Renal cortex interstitium (tissue), 11 donors: ENCODE measurements at regions not wholly inside any gene's neighbourhood (a gene's known extent, or its start where the extent isn't known, plus 50 kb on each side); places are given as distances from the start of the nearest gene placed in this dataset.
"Not testable (repeated sequence)": the region's sequence is repeated elsewhere in the genome, so short reads cannot be mapped to it uniquely, and the experiment has no call there.

Experiments used
- DNase-seq, 11 donors: peaks; one replicate each; pipeline ENCODE4 v3.0.0-alpha.2; 2013; ENCODE audit warnings: low read depth in 9 of 11, low spot score in 4 of 11; ENCODE audit errors: extremely low read depth in 1 of 11

GRCh38 chr10:106312087-106312486, 852.4 kb downstream of the SORCS1 start:
- DNase-seq, result no peak

- peak in 1 of 11 donors; percentile 13 for DNase-seq
These were observed 852.9 kb downstream of the SORCS1 start for GRCh38 chr10:106311590-106311989.

- DNase-seq, result no peak
These were observed 853.9 kb downstream of the SORCS1 start for GRCh38 chr10:106310596-106310995.

- no peak for DNase-seq
These were observed 855.1 kb downstream of the SORCS1 start for GRCh38 chr10:106309376-106309775.

GRCh38 chr10:106308284-106308683, 856.2 kb downstream of the SORCS1 start:
- DNase-seq, result no peak

GRCh38 chr10:106304056-106304455, 860.5 kb downstream of the SORCS1 start:
- DNase-seq, result no peak

- no peak for DNase-seq
These were observed 861.5 kb downstream of the SORCS1 start for GRCh38 chr10:106302961-106303360.

- DNase-seq, result no peak
These were observed 863.4 kb downstream of the SORCS1 start for GRCh38 chr10:106301146-106301545.

GRCh38 chr10:106296750-106297392, 867.6 kb downstream of the SORCS1 start:
- DNase-seq, result peak in 1 of 11 donors; percentile 2

GRCh38 chr10:106284802-106285587, 879.5 kb downstream of the SORCS1 start:
- DNase-seq, result no peak

- no peak for DNase-seq
These were observed 883.5 kb downstream of the SORCS1 start for GRCh38 chr10:106280896-106281460.

GRCh38 chr10:106278383-106278782, 886.1 kb downstream of the SORCS1 start:
- DNase-seq, result peak in 6 of 11 donors; percentile 4 to 26 (median 10)

GRCh38 chr10:106271237-106271636, 893.3 kb downstream of the SORCS1 start:
- DNase-seq, result no peak

GRCh38 chr10:106268000-106268399, 896.5 kb downstream of the SORCS1 start:
- no peak for DNase-seq

- no peak for DNase-seq
These were observed 896.9 kb downstream of the SORCS1 start for GRCh38 chr10:106267591-106267990.

- DNase-seq, result not testable (repeated sequence)
These were observed 907.1 kb downstream of the SORCS1 start for GRCh38 chr10:106257432-106257831.

GRCh38 chr10:106255111-106255678, 909.3 kb downstream of the SORCS1 start:
- DNase-seq, result no peak

GRCh38 chr10:106254071-106254470, 910.4 kb downstream of the SORCS1 start:
- DNase-seq, result no peak

- DNase-seq, result no peak
These were observed 912.0 kb downstream of the SORCS1 start for GRCh38 chr10:106252541-106252940.

- no peak for DNase-seq
These were observed 912.9 kb downstream of the SORCS1 start for GRCh38 chr10:106251573-106251972.
